ENCODE measurements at regions not wholly inside any gene's neighbourhood (a gene's known extent, or its start where the extent isn't known, plus 50 kb on each side); places are given as distances from the start of the nearest gene placed in this dataset.
"Not testable (repeated sequence)": the region's sequence is repeated elsewhere in the genome, so short reads cannot be mapped to it uniquely, and the experiment has no call there.

- Histone ChIP-seq H3K9me3 (no peaks in the 10 kb centered on the region), H3K27ac (no peak overlapping the region)
- intact Hi-C loops (cut with DNase I; ENCODE audit: low total_unique reads): no loop called here
These were observed 125.1 kb upstream of the PAM start for GRCh38 chr5:102629827-102630605.

GRCh38 chr5:102635399-102635798 is 119.7 kb upstream of the PAM start:
- H3K4me3 ChIP-seq; H3K4me1 ChIP-seq; H3K27me3 ChIP-seq; H3K36me3 ChIP-seq; intact Hi-C loops (cut with DNase I; ENCODE audit: low total_unique reads); H3K9me3 ChIP-seq; DNase-seq; H3K27ac ChIP-seq: not testable (repeated sequence)

More at GRCh38 chr5:102629827-102630605, 125.1 kb upstream of the PAM start:
- no peaks in the 10 kb centered on the region for H3K4me1 ChIP-seq
- H3K27me3 ChIP-seq: no peaks in the 10 kb centered on the region
- no peak for DNase-seq
- H3K36me3 ChIP-seq: no peaks in the 10 kb centered on the region
- no peak overlapping the region for H3K4me3 ChIP-seq
- TF ChIP-seq CTCF (IDR thresholded peaks at IDR 0.05) (no peak), POLR2A (IDR thresholded peaks at IDR 0.05) (no peak)

- TF ChIP-seq POLR2A (IDR thresholded peaks at IDR 0.05): no peak
- no peak for TF ChIP-seq CTCF (IDR thresholded peaks at IDR 0.05)
- Histone ChIP-seq H3K27ac (no peak overlapping the region), H3K27me3 (no peaks in the 10 kb centered on the region), H3K4me1 (no peaks in the 10 kb centered on the region), H3K4me3 (no peak overlapping the region), H3K36me3 (no peaks in the 10 kb centered on the region), H3K9me3 (no peaks in the 10 kb centered on the region)
- DNase-seq: no peak
- intact Hi-C loops (cut with DNase I; ENCODE audit: low total_unique reads): no loop called here
These were observed 116.8 kb upstream of the PAM start for GRCh38 chr5:102638316-102638715.

DNA sequence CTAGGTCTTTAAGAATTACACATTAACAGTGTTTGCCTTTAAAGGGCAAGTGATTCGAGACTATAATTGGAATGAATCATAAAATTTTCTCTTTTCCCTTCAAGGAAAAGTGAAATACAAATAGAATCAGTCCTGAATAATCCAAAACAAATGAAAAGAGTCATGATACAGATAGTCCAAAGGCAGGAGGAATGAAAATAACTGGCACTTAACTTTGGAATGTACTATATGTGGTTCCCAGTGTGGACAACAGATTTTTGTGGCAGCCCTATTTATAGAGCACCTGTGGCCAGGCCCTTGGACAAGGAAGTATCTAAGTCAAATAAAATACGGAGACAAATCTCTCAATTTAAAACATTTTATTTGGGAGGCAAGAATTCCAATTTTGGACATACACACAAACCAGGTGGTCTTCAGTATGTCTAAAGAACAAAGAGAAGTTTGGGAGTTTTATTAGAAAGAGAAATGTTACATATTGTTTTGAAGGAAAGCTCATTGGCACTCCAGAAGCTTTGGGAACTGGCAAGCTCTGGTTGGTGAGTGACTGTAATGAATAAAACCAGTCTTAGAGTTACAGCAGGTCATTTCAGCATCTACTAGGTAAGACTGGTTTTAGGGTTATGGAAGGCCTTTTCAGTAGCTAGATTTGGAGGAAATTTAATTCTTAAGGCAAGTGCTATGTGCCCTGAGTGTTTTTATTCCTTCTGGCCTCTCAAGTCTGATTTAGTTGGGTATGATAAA is 116.0 kb upstream of the PAM start:
- no peak for TF ChIP-seq POLR2A (IDR thresholded peaks at IDR 0.05)
- TF ChIP-seq CTCF (IDR thresholded peaks at IDR 0.05): no peak
- no peaks in the 10 kb centered on the region for H3K27me3 ChIP-seq
- H3K27ac ChIP-seq: no peak overlapping the region
- no peak for DNase-seq
- no peak overlapping the region for H3K4me3 ChIP-seq
- H3K9me3 ChIP-seq: no peaks in the 10 kb centered on the region
- no peaks in the 10 kb centered on the region for H3K36me3 ChIP-seq
- intact Hi-C loops (cut with DNase I; ENCODE audit: low total_unique reads): no loop called here
- H3K4me1 ChIP-seq: no peaks in the 10 kb centered on the region

DNA sequence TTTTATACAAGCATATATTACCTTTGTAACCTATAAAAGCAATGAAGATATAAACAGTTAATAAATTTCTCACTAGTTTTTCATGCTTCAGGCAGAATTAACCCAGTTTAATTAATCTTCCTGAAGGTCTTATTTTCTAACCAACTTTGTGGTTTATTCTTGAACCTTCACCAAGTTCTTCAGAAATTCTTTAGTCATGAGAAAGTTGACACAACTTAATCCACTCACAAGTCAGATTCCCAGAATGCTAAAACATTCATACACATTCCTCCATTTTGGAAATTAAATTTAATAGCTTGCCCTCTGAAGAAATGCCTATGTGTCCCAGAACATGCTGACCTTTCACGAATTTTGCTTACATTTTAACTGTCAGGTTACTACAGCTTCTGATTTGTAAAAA is 105.4 kb upstream of the PAM start:
- H3K4me3 ChIP-seq: no peak overlapping the region
- intact Hi-C loops (cut with DNase I; ENCODE audit: low total_unique reads): no loop called here

More for the DNA sequence above, 105.4 kb upstream of the PAM start:
- Histone ChIP-seq H3K27me3 (no peaks in the 10 kb centered on the region), H3K4me1 (peaks cover 0 to 3% of the 10 kb centered on the region in 2 donors), H3K9me3 (no peaks in the 10 kb centered on the region), H3K27ac (no peak overlapping the region), H3K36me3 (no peaks in the 10 kb centered on the region)
- DNase-seq: no peak
- TF ChIP-seq CTCF (IDR thresholded peaks at IDR 0.05): no peak
- no peak for TF ChIP-seq POLR2A (IDR thresholded peaks at IDR 0.05)
